ENCODE measurements at regions not wholly inside any gene's neighbourhood (a gene's known extent, or its start where the extent isn't known, plus 50 kb on each side); places are given as distances from the start of the nearest gene placed in this dataset.

DNA sequence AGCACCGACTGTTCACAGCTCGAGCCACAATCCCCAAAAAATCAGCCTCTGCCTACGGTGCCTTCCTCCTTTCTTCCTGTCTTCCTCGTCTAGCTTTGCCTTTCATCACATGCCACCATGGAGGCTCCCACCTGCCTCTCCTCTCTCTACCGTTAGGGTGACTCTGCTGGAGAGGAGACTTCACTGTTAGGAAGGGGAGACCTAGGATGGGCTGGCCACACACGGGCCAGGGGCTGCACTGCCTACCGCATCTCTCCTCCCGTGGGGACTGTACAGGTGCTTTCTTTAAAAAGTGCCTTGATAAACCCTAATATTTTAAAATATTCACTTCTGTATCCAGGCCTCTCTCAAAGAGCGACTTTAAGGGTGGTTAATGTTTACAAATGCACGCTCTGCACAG lies 1104.7 kb downstream of the BCL11B start:
- DNase-seq (ENCODE audit: low read depth) = no peak
- H3K4me3 ChIP-seq (ENCODE audit: low read depth, low read length) = no peak overlapping the region
- TF ChIP-seq, protein P1, sequence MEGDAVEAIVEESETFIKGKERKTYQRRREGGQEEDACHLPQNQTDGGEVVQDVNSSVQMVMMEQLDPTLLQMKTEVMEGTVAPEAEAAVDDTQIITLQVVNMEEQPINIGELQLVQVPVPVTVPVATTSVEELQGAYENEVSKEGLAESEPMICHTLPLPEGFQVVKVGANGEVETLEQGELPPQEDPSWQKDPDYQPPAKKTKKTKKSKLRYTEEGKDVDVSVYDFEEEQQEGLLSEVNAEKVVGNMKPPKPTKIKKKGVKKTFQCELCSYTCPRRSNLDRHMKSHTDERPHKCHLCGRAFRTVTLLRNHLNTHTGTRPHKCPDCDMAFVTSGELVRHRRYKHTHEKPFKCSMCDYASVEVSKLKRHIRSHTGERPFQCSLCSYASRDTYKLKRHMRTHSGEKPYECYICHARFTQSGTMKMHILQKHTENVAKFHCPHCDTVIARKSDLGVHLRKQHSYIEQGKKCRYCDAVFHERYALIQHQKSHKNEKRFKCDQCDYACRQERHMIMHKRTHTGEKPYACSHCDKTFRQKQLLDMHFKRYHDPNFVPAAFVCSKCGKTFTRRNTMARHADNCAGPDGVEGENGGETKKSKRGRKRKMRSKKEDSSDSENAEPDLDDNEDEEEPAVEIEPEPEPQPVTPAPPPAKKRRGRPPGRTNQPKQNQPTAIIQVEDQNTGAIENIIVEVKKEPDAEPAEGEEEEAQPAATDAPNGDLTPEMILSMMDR (IDR thresholded peaks at IDR 0.05; ENCODE audit: low read depth, low read length, missing control alignments) = no peak
- in situ Hi-C loops (cut with HindIII; ENCODE audit: low sequenced_read_pairs) = no loop called here

DNA sequence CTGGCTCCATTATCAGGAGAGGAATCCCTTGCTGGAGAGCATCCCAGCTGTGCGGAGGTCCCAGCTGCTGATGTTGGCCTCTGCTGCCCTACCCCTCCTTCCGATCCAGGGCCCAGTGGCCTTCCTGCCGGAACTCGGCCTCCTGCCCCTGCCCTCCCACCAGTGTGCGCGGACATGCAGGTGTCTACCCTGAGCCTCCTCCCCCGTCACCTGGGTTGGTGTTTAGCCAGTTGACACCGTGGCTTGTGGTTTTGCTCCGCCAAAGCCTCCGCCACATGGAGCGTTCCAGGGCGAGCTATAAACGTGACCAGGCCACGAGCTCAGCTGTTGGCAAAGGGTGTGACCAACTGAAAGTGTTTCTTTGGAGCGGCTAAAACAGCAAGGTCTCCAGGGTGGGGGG lies 1104.3 kb downstream of the BCL11B start:
- H3K4me3 ChIP-seq (ENCODE audit: low read depth, low read length) = no peak overlapping the region
- in situ Hi-C loops (cut with HindIII; ENCODE audit: low sequenced_read_pairs) = no loop called here
- DNase-seq (ENCODE audit: low read depth) = no peak
- TF ChIP-seq, protein P1 (IDR thresholded peaks at IDR 0.05; ENCODE audit: low read depth, low read length, missing control alignments) = no peak

DNA sequence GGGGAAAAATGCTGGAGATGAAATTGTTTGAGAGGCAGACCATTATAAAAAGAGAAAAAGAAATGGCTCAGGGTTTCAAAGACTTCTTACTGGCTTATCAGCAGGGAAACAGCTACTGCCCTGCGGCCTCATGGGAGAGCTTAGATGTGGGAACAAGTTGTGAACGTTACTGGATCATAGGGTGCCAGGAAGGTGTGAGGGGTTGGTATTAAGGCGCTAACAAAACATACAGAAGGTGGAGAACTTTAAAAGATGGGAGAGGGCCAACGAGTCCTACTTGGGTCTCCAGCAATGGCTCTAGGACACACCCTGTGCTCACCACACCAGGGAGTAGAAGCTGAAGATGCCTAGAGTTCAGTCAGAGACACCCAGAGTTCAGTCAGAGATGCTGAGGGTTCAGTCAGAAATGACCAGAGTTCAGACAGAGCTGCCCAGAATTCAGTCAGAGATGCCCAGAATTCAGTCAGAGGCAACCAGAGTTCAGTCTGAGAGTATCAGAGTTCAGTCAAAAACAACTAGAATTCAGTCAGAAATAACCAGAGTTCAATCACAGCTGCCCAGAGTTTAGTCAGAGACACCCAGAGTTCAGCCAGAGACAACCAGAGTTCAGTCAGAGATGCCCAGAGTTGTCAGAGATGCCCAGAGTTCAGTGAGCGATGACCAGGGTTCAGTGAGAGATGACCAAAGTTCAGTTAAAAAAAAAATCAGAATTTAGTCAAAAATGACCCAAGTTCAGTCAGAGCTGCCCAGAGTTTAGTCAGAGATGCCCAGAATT lies 1103.6 kb downstream of the BCL11B start:
- in situ Hi-C loops (cut with HindIII; ENCODE audit: low sequenced_read_pairs) = no loop called here
- no peak for DNase-seq (ENCODE audit: low read depth)
- no peak overlapping the region for H3K4me3 ChIP-seq (ENCODE audit: low read depth, low read length)
- TF ChIP-seq, protein P1 (IDR thresholded peaks at IDR 0.05; ENCODE audit: low read depth, low read length, missing control alignments) = no peak

DNA sequence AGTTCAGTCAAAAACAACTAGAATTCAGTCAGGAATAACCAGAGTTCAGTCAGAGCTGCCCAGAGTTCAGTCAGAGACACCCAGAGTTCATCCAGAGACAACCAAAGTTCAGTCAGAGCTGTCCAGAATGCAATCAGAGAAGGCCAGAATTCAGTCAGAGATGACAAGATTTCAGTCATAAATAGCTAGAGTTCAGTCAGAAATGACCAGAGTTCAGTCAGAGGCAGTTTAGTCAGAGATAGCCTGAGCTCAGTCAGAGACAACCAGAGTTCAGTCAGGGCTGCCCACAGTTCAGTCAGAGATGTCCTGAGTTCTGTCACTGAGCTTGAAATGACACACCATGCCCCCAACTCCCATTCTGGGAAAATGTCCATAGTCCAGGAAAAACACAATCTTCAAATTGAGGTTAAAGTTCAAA lies 1102.8 kb downstream of the BCL11B start:
- DNase-seq (ENCODE audit: low read depth) = no peak
- H3K4me3 ChIP-seq (ENCODE audit: low read depth, low read length) = no peak overlapping the region
- TF ChIP-seq, protein P1 (IDR thresholded peaks at IDR 0.05; ENCODE audit: low read depth, low read length, missing control alignments) = no peak
- in situ Hi-C loops (cut with HindIII; ENCODE audit: low sequenced_read_pairs) = no loop called here

DNA sequence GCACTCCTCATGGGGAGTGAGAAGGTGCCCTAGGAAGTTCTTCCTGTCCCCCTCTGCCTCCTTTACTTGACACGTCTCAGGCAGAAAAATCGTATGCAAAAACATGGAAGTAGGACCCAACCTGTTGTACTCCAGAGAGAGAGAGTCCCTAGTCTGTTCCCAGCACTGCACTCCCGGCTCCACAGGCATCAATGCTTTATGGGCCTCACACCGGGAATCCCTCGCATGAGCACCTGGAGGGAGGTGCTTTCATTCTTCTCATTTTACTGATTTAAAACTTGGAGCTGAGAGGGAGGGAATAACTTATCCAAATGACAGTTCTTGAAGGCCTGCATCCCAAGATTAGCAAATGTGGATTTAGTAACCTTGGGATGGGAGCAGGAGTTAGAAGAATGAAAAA lies 1101.4 kb downstream of the BCL11B start:
- in situ Hi-C loops (cut with HindIII; ENCODE audit: low sequenced_read_pairs) = no loop called here
- TF ChIP-seq, protein P1 (IDR thresholded peaks at IDR 0.05; ENCODE audit: low read depth, low read length, missing control alignments) = no peak
- H3K4me3 ChIP-seq (ENCODE audit: low read depth, low read length) = no peak overlapping the region
- no peak for DNase-seq (ENCODE audit: low read depth)

DNA sequence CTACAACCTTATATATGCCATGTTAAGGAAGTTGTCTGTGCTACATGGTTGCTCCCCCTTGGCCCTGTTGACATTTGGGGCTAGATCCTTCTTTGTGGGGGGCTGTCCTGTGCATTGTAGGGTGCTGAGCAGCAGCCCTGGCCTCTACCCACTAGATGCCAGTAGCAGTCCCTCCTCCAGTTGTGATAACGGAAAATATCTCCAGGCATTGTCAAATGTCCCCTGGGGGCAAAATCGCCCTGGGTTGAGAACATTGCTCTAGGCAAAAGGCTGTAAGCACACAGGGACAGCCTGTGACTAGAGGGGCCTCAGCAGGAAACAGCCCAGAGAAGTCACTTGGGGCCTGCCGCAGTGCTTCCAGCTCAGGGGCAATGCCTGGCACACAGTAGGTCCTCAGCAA lies 1100.3 kb downstream of the BCL11B start:
- TF ChIP-seq, protein P1 (IDR thresholded peaks at IDR 0.05; ENCODE audit: low read depth, low read length, missing control alignments) = no peak
- no peak for DNase-seq (ENCODE audit: low read depth)

More for the DNA sequence above, 1100.3 kb downstream of the BCL11B start:
- H3K4me3 ChIP-seq (ENCODE audit: low read depth, low read length) = no peak overlapping the region
- in situ Hi-C loops (cut with HindIII; ENCODE audit: low sequenced_read_pairs) = no loop called here
